ENCODE measurements at regions not wholly inside any gene's neighbourhood (a gene's known extent, or its start where the extent isn't known, plus 50 kb on each side); places are given as distances from the start of the nearest gene placed in this dataset.
"Not testable (repeated sequence)": the region's sequence is repeated elsewhere in the genome, so short reads cannot be mapped to it uniquely, and the experiment has no call there.

DNA sequence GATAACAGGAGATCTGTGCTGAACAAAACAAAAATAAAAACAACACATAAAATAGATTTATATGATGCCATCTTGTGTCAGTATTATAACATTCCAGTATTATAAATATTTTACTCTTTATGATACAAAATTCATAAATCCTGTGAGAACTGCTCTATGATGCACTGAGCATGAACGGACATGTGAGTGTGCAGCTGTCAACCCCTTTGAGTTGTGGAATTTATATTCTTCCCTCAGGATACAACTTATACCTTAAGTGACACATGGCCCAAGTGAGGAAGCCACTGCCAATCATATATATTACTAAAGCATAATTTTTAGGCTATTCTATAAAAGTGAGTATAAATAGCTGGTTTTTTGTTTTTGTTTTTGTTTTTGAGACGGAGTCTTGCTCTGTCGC, 116.0 kb upstream of the OR13F1 start:
- Histone ChIP-seq H3K36me3 (ENCODE audit: insufficient read depth, low read length) (no peaks in the 10 kb centered on the region), H3K27ac (ENCODE audit: low read depth in 1 of 2, low read length in 2 of 2) (no peak overlapping the region), H3K4me1 (ENCODE audit: insufficient read depth, low read length) (no peaks in the 10 kb centered on the region), H3K4me3 (ENCODE audit: low read length) (no peak overlapping the region), H3K27me3 (ENCODE audit: control insufficient read depth in 1 of 2, insufficient read depth in 2 of 2, low read length in 2 of 2) (no peaks in the 10 kb centered on the region), H3K9me3 (ENCODE audit: control insufficient read depth in 1 of 2, insufficient read depth in 1 of 2, low read length in 2 of 2) (no peaks in the 10 kb centered on the region)
- Mint-ChIP-seq H3K9me3 (no peaks in the 10 kb centered on the region), H3K4me1 (ENCODE audit: low read depth) (no peaks in the 10 kb centered on the region), H3K27me3 (no peaks in the 10 kb centered on the region), H3K4me3 (no peak overlapping the region), H3K27ac (no peak overlapping the region), H3K36me3 (ENCODE audit: low read depth) (no peaks in the 10 kb centered on the region)
- ATAC-seq (ENCODE audit: poor library complexity) = no peak
- intact Hi-C loops (cut with DNase I, micrococcal nuclease) = no loop called here
- ChIA-PET CTCF (no interaction called here), POLR2A (no interaction called here)
- no peak for DNase-seq
- TF ChIP-seq, protein P1, sequence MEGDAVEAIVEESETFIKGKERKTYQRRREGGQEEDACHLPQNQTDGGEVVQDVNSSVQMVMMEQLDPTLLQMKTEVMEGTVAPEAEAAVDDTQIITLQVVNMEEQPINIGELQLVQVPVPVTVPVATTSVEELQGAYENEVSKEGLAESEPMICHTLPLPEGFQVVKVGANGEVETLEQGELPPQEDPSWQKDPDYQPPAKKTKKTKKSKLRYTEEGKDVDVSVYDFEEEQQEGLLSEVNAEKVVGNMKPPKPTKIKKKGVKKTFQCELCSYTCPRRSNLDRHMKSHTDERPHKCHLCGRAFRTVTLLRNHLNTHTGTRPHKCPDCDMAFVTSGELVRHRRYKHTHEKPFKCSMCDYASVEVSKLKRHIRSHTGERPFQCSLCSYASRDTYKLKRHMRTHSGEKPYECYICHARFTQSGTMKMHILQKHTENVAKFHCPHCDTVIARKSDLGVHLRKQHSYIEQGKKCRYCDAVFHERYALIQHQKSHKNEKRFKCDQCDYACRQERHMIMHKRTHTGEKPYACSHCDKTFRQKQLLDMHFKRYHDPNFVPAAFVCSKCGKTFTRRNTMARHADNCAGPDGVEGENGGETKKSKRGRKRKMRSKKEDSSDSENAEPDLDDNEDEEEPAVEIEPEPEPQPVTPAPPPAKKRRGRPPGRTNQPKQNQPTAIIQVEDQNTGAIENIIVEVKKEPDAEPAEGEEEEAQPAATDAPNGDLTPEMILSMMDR (IDR thresholded peaks at IDR 0.05) = no peak

DNA sequence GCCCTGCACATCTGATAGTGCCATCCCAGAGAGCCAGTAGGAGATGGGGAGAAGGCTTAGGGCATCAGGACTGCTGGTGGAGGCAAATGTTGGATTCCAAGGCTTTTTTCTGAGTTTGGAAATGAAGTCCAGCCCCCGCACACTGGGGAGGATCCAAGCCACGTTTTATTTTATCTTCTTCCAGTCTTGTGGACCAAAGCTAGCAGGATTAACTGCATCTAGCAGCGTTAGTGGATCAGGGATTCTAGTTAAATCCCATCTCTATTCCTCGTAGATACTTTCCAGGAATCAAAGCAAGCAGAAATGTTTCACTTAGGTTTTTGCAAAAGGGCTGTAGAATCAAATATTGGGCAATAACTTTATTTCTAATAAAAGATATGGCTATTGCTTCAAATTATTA, 114.7 kb upstream of the OR13F1 start:
- H3K36me3 ChIP-seq (ENCODE audit: insufficient read depth, low read length) = no peaks in the 10 kb centered on the region
- intact Hi-C loops (cut with DNase I, micrococcal nuclease) = no loop called here
- ATAC-seq (ENCODE audit: poor library complexity) (no peak), DNase-seq (no peak)
- H3K27ac ChIP-seq (ENCODE audit: low read depth in 1 of 2, low read length in 2 of 2) = no peak overlapping the region
- no peaks in the 10 kb centered on the region for H3K9me3 ChIP-seq (ENCODE audit: control insufficient read depth in 1 of 2, insufficient read depth in 1 of 2, low read length in 2 of 2)
- ChIA-PET POLR2A (no interaction called here), CTCF (no interaction called here)
- Mint-ChIP-seq H3K4me3 (no peak overlapping the region), H3K36me3 (ENCODE audit: low read depth) (no peaks in the 10 kb centered on the region), H3K27me3 (no peaks in the 10 kb centered on the region), H3K27ac (no peak overlapping the region), H3K9me3 (peaks cover 1% of the 10 kb centered on the region), H3K4me1 (ENCODE audit: low read depth) (no peaks in the 10 kb centered on the region)
- no peaks in the 10 kb centered on the region for H3K4me1 ChIP-seq (ENCODE audit: insufficient read depth, low read length)
- TF ChIP-seq, protein P1 (IDR thresholded peaks at IDR 0.05) = no peak
- no peaks in the 10 kb centered on the region for H3K27me3 ChIP-seq (ENCODE audit: control insufficient read depth in 1 of 2, insufficient read depth in 2 of 2, low read length in 2 of 2)
- no peak overlapping the region for H3K4me3 ChIP-seq (ENCODE audit: low read length)

DNA sequence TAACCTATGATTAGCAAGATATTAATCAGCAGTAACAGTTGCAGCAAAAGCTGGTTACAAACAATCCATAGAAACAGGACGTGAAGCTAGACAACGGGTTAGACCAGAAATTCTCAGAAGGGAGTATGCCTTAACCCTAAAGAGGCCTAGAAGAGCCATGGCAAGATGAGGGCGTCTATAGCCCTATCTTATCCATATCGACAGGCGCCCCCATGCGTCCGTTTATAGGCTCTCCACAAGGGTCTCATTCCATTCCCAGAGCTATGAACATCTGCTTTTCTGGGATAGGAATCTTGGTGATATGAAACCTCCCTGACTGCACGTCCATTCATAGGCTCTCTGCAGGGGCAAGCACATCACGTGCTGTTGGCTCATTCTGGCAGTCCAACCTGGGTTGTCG, 109.2 kb upstream of the OR13F1 start:
- ATAC-seq (ENCODE audit: poor library complexity); H3K36me3 ChIP-seq (ENCODE audit: insufficient read depth, low read length); H3K27ac Mint-ChIP-seq; H3K36me3 Mint-ChIP-seq (ENCODE audit: low read depth); H3K4me3 Mint-ChIP-seq; H3K27me3 Mint-ChIP-seq; H3K9me3 Mint-ChIP-seq; H3K27me3 ChIP-seq (ENCODE audit: control insufficient read depth in 1 of 2, insufficient read depth in 2 of 2, low read length in 2 of 2); H3K4me3 ChIP-seq (ENCODE audit: low read length); H3K4me1 Mint-ChIP-seq (ENCODE audit: low read depth); CTCF ChIA-PET; H3K27ac ChIP-seq (ENCODE audit: low read depth in 1 of 2, low read length in 2 of 2); H3K9me3 ChIP-seq (ENCODE audit: control insufficient read depth in 1 of 2, insufficient read depth in 1 of 2, low read length in 2 of 2); H3K4me1 ChIP-seq (ENCODE audit: insufficient read depth, low read length); DNase-seq; POLR2A ChIA-PET; intact Hi-C loops (cut with DNase I, micrococcal nuclease): not testable (repeated sequence)

DNA sequence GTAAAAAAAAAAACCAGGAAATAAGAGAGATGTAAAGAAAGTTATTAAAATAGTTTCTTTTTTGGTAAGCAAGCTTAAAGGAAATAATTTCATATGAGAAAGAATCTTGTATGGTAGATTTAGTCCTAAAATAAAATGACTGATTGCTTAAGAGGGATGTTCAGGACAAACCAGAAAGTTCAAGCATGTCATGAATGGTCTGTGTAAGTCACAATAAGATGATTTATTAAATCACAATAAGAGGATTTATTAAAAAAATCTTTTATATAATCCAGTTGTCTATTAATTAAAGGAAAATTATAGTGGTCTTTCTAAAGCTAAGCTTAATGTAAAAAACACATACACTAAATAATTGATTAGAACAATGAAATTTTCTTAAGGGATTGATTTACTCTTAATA, 91.8 kb upstream of the OR13F1 start:
- Histone ChIP-seq H3K27ac (ENCODE audit: low read depth in 1 of 2, low read length in 2 of 2) (no peak overlapping the region), H3K9me3 (ENCODE audit: control insufficient read depth in 1 of 2, insufficient read depth in 1 of 2, low read length in 2 of 2) (peaks cover 0 to 16% of the 10 kb centered on the region in 2 experiments), H3K4me3 (ENCODE audit: low read length) (no peak overlapping the region), H3K36me3 (ENCODE audit: insufficient read depth, low read length) (no peaks in the 10 kb centered on the region), H3K4me1 (ENCODE audit: insufficient read depth, low read length) (no peaks in the 10 kb centered on the region), H3K27me3 (ENCODE audit: control insufficient read depth in 1 of 2, insufficient read depth in 2 of 2, low read length in 2 of 2) (no peaks in the 10 kb centered on the region)
- no peak overlapping the region for H3K27ac Mint-ChIP-seq
- H3K27me3 Mint-ChIP-seq = no peaks in the 10 kb centered on the region
- H3K4me1 Mint-ChIP-seq (ENCODE audit: low read depth) = no peaks in the 10 kb centered on the region
- ATAC-seq (ENCODE audit: poor library complexity) (no peak), DNase-seq (no peak)
- ChIA-PET POLR2A (no interaction called here), CTCF (no interaction called here)
- TF ChIP-seq, protein P1 (IDR thresholded peaks at IDR 0.05) = no peak
- peaks cover 16% of the 10 kb centered on the region for H3K9me3 Mint-ChIP-seq
- no peak overlapping the region for H3K4me3 Mint-ChIP-seq
- H3K36me3 Mint-ChIP-seq (ENCODE audit: low read depth) = no peaks in the 10 kb centered on the region
- intact Hi-C loops (cut with DNase I, micrococcal nuclease) = no loop called here
